Esophagus squamous epithelium (tissue), 5 donors: ENCODE measurements at regions not wholly inside any gene's neighbourhood (a gene's known extent, or its start where the extent isn't known, plus 50 kb on each side); places are given as distances from the start of the nearest gene placed in this dataset.

ENCODE experiments used
- DNase-seq: peaks from one replicate; lab custom pipeline; 2025; lab: John Stamatoyannopoulos, UW
- H3K27ac ChIP-seq, 4 donors: fragments of 200-600 bp; sonication (generic); one replicate each; pipeline ENCODE4 v1.5.1; 2016 to 2019; ENCODE audit warnings: mild to moderate bottlenecking in 1 of 4
- H3K27me3 ChIP-seq, 4 donors: fragments of 200-600 bp; sonication (generic); 1 replicate in 3 of 4; 2 replicates in 1 of 4; pipeline versions ENCODE4 v1.5.1 to v1.6.0; 2017 to 2021; ENCODE audit warnings: antibody characterized with exemption in 1 of 4
- H3K36me3 ChIP-seq, 3 donors: fragments of 200-600 bp; sonication (generic); one replicate each; pipeline ENCODE4 v1.5.1; 2016 to 2019
- H3K4me1 ChIP-seq, 3 donors: fragments of 200-600 bp; sonication (generic); one replicate each; pipeline ENCODE4 v1.5.1; 2017 to 2019
- H3K4me3 ChIP-seq, 4 donors: fragments of 200-600 bp; sonication (generic); 1 replicate in 3 of 4; 2 replicates in 1 of 4; pipeline ENCODE4 v1.5.1; 2016 to 2019; ENCODE audit warnings: mild to moderate bottlenecking in 2 of 4, moderate library complexity in 1 of 4
- H3K9me3 ChIP-seq, 3 donors: fragments of 200-600 bp; sonication (generic); one replicate each; pipeline ENCODE4 v1.5.1; 2016 to 2019
- POLR2A ChIP-seq, 4 donors: fragments of 450-650 bp; IDR thresholded peaks; one replicate each; pipeline ENCODE4 v1.6.1; 2017; ENCODE audit warnings: antibody characterized with exemption in 4 of 4, mild to moderate bottlenecking in 4 of 4, moderate library complexity in 3 of 4
- WGBS, 2 donors: methylation state at CpG; one replicate each; pipeline ENCODE4 v1.1.5; 2018; 5-methylcytosine and 5-hydroxymethylcytosine counted together
- intact Hi-C: fragments of 100-400 bp; cut with DNase I; formaldehyde crosslinking; loops from one replicate; pipeline ENCODE4 v1.15.0; 2022
- TF ChIP-seq, protein P1 (sequence below), 6 experiments: fragments of 450-650 bp in 4 of 6; fragments of 200-600 bp in 2 of 6; sonication (generic) in 2 of 6; IDR thresholded peaks; one replicate each; pipeline ENCODE4 v1.5.1; 2016 to 2019; ENCODE audit warnings: antibody characterized with exemption in 6 of 6, mild to moderate bottlenecking in 4 of 6, moderate library complexity in 4 of 6
- donor health status: DM: yes; HTN: yes; CAD: no.

DNA sequence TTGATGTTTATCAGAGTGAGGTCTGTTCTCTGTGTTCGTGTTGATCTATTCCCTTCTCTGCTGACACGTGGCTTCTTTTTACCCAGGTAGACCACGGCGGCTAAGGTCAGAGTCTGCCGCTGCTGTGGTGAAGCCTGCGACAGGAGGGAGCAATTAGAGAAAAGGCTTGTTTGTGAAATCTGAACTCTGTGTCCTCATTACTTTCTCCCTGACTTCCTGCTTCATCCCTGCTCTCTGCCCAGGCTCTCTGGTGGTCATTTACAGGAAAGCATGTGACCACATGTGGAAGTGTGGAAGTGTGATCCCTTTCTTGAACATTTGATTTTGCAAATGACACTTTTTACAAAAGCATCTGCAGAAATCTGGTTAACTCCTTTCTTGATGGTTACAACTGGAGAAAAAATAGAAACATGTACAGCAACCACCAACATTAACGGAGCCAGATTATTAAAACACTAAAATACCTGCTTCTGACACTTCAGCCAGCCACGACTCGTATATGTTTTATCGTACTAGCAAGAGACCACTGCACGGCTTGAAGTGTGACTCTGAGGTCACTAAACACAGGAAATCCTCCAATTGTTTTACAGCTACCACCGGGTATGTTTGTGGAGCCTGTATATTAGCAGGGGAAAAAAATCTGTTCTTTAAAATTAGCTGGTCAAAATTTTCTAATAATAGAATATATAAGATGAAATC, 388.6 kb upstream of the TMPO start:
- H3K27ac ChIP-seq = no peak overlapping the region
- peaks cover 0 to 8% (median 0%) of the 10 kb centered on the region in 3 donors for H3K4me1 ChIP-seq
- no peak for TF ChIP-seq POLR2A (IDR thresholded peaks at IDR 0.05)
- TF ChIP-seq, protein P1, sequence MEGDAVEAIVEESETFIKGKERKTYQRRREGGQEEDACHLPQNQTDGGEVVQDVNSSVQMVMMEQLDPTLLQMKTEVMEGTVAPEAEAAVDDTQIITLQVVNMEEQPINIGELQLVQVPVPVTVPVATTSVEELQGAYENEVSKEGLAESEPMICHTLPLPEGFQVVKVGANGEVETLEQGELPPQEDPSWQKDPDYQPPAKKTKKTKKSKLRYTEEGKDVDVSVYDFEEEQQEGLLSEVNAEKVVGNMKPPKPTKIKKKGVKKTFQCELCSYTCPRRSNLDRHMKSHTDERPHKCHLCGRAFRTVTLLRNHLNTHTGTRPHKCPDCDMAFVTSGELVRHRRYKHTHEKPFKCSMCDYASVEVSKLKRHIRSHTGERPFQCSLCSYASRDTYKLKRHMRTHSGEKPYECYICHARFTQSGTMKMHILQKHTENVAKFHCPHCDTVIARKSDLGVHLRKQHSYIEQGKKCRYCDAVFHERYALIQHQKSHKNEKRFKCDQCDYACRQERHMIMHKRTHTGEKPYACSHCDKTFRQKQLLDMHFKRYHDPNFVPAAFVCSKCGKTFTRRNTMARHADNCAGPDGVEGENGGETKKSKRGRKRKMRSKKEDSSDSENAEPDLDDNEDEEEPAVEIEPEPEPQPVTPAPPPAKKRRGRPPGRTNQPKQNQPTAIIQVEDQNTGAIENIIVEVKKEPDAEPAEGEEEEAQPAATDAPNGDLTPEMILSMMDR (IDR thresholded peaks at IDR 0.05) = no peak
- 41 to 51% methylated on average over 12 of the region's 12 CpGs for WGBS, 2 donors
- H3K4me3 ChIP-seq = no peak overlapping the region
- DNase-seq = no peak
- H3K36me3 ChIP-seq = no peaks in the 10 kb centered on the region
- intact Hi-C loops = no loop called here
- H3K9me3 ChIP-seq = no peaks in the 10 kb centered on the region
- no peaks in the 10 kb centered on the region for H3K27me3 ChIP-seq

DNA sequence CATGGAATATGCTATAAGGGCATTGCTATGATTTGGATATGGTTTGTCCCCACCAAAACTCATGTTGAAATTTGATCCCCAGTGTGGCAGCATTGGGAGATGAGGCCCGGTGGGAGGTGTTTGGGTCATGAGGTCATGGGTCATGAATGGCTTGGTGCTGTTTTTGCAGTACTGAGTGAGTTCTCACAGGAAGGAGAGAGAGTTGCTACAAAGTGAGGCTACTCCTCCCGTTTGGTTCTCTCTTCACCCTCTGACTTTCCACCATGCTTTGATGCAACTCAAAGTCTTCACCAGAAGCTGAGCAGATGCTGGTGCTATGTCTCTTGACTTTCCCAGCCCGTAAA, 388.1 kb upstream of the TMPO start:
- Histone ChIP-seq H3K9me3 (no peaks in the 10 kb centered on the region), H3K36me3 (no peaks in the 10 kb centered on the region), H3K27me3 (no peaks in the 10 kb centered on the region), H3K4me3 (no peak overlapping the region), H3K27ac (no peak overlapping the region), H3K4me1 (peaks cover 0 to 8% (median 0%) of the 10 kb centered on the region in 3 donors)
- DNase-seq = no peak
- intact Hi-C loops = no loop called here
- WGBS, 2 donors = 44 to 55% methylated on average over 3 of the region's 3 CpGs
- no peak for TF ChIP-seq POLR2A (IDR thresholded peaks at IDR 0.05)
- TF ChIP-seq, protein P1 (IDR thresholded peaks at IDR 0.05) = no peak

DNA sequence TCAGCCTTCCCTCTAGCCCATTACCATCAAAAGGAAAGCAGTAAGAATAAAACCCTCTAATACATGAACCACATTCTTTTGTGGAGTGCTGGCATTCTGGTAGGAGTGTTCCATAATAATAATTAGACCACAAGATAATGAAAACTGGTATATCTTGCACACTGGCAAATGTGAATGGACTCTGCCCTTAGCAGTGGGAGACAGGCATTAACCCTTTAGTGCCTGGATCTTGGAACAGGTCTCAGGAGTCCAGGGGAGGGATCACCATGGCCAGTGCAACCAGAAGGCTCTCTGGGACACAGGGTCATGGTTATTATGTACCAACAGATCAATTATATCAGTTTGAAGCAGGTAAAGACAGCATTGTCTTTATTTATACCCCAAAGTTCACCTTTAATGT, 387.5 kb upstream of the TMPO start:
- Histone ChIP-seq H3K27me3 (no peaks in the 10 kb centered on the region), H3K4me3 (no peak overlapping the region), H3K36me3 (no peaks in the 10 kb centered on the region), H3K27ac (no peak overlapping the region), H3K4me1 (peaks cover 0 to 8% (median 0%) of the 10 kb centered on the region in 3 donors), H3K9me3 (no peaks in the 10 kb centered on the region)
- TF ChIP-seq, protein P1 (IDR thresholded peaks at IDR 0.05) = no peak
- TF ChIP-seq POLR2A (IDR thresholded peaks at IDR 0.05) = no peak
- DNase-seq = no peak
- intact Hi-C loops = no loop called here

DNA sequence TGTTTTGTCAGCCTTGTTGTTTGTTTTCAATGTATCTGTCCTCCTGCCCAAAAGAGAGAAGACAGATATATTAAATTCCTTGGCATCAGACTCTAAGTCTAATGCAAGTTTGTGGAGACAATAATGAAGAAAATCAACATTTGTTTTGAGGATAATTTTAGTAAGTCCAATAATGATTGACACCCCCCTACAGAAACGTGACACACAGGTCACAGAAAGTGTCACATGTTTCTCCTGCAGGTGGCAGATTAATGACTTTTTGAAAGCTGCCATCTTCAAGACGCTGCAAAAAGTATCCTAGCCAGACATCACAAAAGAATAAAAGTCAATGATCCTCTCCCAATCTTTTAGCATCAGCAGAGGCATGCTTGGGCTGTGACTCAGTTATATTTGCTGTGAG, 378.8 kb upstream of the TMPO start:
- Histone ChIP-seq H3K9me3 (no peaks in the 10 kb centered on the region), H3K27ac (no peak overlapping the region), H3K4me3 (no peak overlapping the region), H3K36me3 (no peaks in the 10 kb centered on the region), H3K27me3 (no peaks in the 10 kb centered on the region), H3K4me1 (no peaks in the 10 kb centered on the region)
- intact Hi-C loops = no loop called here
- TF ChIP-seq, protein P1 (IDR thresholded peaks at IDR 0.05) = no peak
- no peak for TF ChIP-seq POLR2A (IDR thresholded peaks at IDR 0.05)
- DNase-seq = no peak
- 17 to 21% methylated on average over 2 of the region's 2 CpGs for WGBS, 2 donors

DNA sequence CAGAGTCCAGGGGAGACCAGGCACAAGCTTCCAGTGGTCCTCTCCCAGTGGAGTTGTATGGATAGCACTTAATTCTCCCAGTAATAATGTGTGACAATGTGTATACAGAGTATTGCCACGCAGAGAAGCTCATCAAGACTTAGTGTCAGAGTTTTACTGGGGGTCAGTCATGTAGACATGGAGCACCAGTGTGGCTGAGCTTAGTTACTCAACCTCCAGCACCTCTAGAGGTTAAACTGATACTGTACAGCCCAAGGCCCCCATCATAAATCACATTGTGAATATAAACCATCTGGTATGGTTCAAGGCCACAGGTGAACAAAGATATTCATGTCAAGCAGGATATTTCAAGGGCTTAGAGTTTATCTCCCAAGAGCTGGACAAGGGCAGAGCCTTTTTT, 378.1 kb upstream of the TMPO start:
- no peaks in the 10 kb centered on the region for H3K9me3 ChIP-seq
- H3K27me3 ChIP-seq = no peaks in the 10 kb centered on the region
- TF ChIP-seq, protein P1 (IDR thresholded peaks at IDR 0.05) = no peak
- no peak for TF ChIP-seq POLR2A (IDR thresholded peaks at IDR 0.05)
- H3K4me1 ChIP-seq = no peaks in the 10 kb centered on the region
- H3K36me3 ChIP-seq = no peaks in the 10 kb centered on the region
- WGBS, 2 donors = 50 to 60% methylated on average over 1 of the region's 1 CpG
- DNase-seq = no peak
- H3K4me3 ChIP-seq = no peak overlapping the region
- H3K27ac ChIP-seq = no peak overlapping the region
- intact Hi-C loops = no loop called here
